ENCODE measurements at regions not wholly inside any gene's neighbourhood (a gene's known extent, or its start where the extent isn't known, plus 50 kb on each side); places are given as distances from the start of the nearest gene placed in this dataset.

- TF ChIP-seq SMC3 (IDR thresholded peaks at IDR 0.05; ENCODE audit: low read depth, low read length) = no peak
- TF ChIP-seq CTCF (IDR thresholded peaks at IDR 0.05) = no peak
- no peak for TF ChIP-seq RAD21 (IDR thresholded peaks at IDR 0.05; ENCODE audit: low read length)
- no peak for TF ChIP-seq IRF3 (IDR thresholded peaks at IDR 0.05; ENCODE audit: low read depth, low read length)
- TF ChIP-seq POLR2AphosphoS5 (IDR thresholded peaks at IDR 0.05; ENCODE audit: low read depth, low read length) = no peak
- TF ChIP-seq EP300 (IDR thresholded peaks at IDR 0.05; ENCODE audit: borderline replicate concordance in 1 of 2, low read depth in 1 of 2, low read length in 1 of 2) = no peak
- no peak for TF ChIP-seq YY1 (IDR thresholded peaks at IDR 0.05; ENCODE audit: low read depth)
- TF ChIP-seq GABPA (IDR thresholded peaks at IDR 0.05; ENCODE audit: low read depth) = no peak
- no peak for TF ChIP-seq REST (IDR thresholded peaks at IDR 0.05; ENCODE audit: low read depth, low read length)
- no peak for TF ChIP-seq MAX (IDR thresholded peaks at IDR 0.05; ENCODE audit: low read depth)
Measured at GRCh38 chr9:83182071-83182470, 119.1 kb upstream of the RASEF start.

All from SK-N-SH (cell line).